ENCODE measurements at regions not wholly inside any gene's neighbourhood (a gene's known extent, or its start where the extent isn't known, plus 50 kb on each side); places are given as distances from the start of the nearest gene placed in this dataset.

GRCh38 chr13:73479856-73480255 lies 421.1 kb downstream of the KLF5 start:
- no peak overlapping the region for H3K27ac ChIP-seq (ENCODE audit: insufficient read depth, low read depth, low read length, poor library complexity, severe bottlenecking)
- H3K4me1 ChIP-seq (ENCODE audit: control insufficient read depth, insufficient read depth, low read length): no peaks in the 10 kb centered on the region
- H3K36me3 ChIP-seq (ENCODE audit: control insufficient read depth, insufficient read depth, low read length): no peaks in the 10 kb centered on the region
- no peaks in the 10 kb centered on the region for H3K9me3 ChIP-seq (ENCODE audit: control insufficient read depth, low read length)
- no CpG with 5 or more reads among the region's 1 CpG for WGBS, 2 experiments
- H3K4me3 ChIP-seq (ENCODE audit: insufficient read depth, low read depth, low read length): no peak overlapping the region
- H3K27me3 ChIP-seq (ENCODE audit: control insufficient read depth, insufficient read depth, low read length, poor library complexity, severe bottlenecking): no peaks in the 10 kb centered on the region

- no peaks in the 10 kb centered on the region for H3K27me3 ChIP-seq (ENCODE audit: control insufficient read depth, insufficient read depth, low read length, poor library complexity, severe bottlenecking)
- H3K4me3 ChIP-seq (ENCODE audit: insufficient read depth, low read depth, low read length): no peak overlapping the region
- H3K4me1 ChIP-seq (ENCODE audit: control insufficient read depth, insufficient read depth, low read length): no peaks in the 10 kb centered on the region
- H3K36me3 ChIP-seq (ENCODE audit: control insufficient read depth, insufficient read depth, low read length): no peaks in the 10 kb centered on the region
- H3K9me3 ChIP-seq (ENCODE audit: control insufficient read depth, low read length): no peaks in the 10 kb centered on the region
- H3K27ac ChIP-seq (ENCODE audit: insufficient read depth, low read depth, low read length, poor library complexity, severe bottlenecking): no peak overlapping the region
- WGBS, 2 experiments: no CpG with 5 or more reads among the region's 1 CpG
These were observed 420.5 kb downstream of the KLF5 start for GRCh38 chr13:73479351-73479750.

- no peak overlapping the region for H3K27ac ChIP-seq (ENCODE audit: insufficient read depth, low read depth, low read length, poor library complexity, severe bottlenecking)
- no peaks in the 10 kb centered on the region for H3K9me3 ChIP-seq (ENCODE audit: control insufficient read depth, low read length)
- H3K36me3 ChIP-seq (ENCODE audit: control insufficient read depth, insufficient read depth, low read length): no peaks in the 10 kb centered on the region
- no peaks in the 10 kb centered on the region for H3K4me1 ChIP-seq (ENCODE audit: control insufficient read depth, insufficient read depth, low read length)
- H3K4me3 ChIP-seq (ENCODE audit: insufficient read depth, low read depth, low read length): no peak overlapping the region
- H3K27me3 ChIP-seq (ENCODE audit: control insufficient read depth, insufficient read depth, low read length, poor library complexity, severe bottlenecking): no peaks in the 10 kb centered on the region
- WGBS, 2 experiments: 91 to 92% methylated on average over 3 of the region's 3 CpGs
These were observed 418.6 kb downstream of the KLF5 start for GRCh38 chr13:73477441-73477840.

- 82 to 91% methylated on average over 2 of the region's 2 CpGs for WGBS, 2 experiments
- Histone ChIP-seq H3K4me1 (ENCODE audit: control insufficient read depth, insufficient read depth, low read length) (no peaks in the 10 kb centered on the region), H3K9me3 (ENCODE audit: control insufficient read depth, low read length) (no peaks in the 10 kb centered on the region), H3K4me3 (ENCODE audit: insufficient read depth, low read depth, low read length) (no peak overlapping the region), H3K36me3 (ENCODE audit: control insufficient read depth, insufficient read depth, low read length) (no peaks in the 10 kb centered on the region), H3K27me3 (ENCODE audit: control insufficient read depth, insufficient read depth, low read length, poor library complexity, severe bottlenecking) (no peaks in the 10 kb centered on the region), H3K27ac (ENCODE audit: insufficient read depth, low read depth, low read length, poor library complexity, severe bottlenecking) (no peak overlapping the region)
These were observed 414.2 kb downstream of the KLF5 start for GRCh38 chr13:73473016-73473415.

- 87 to 90% methylated on average over 2 of the region's 2 CpGs for WGBS, 2 experiments
- Histone ChIP-seq H3K27ac (ENCODE audit: insufficient read depth, low read depth, low read length, poor library complexity, severe bottlenecking) (no peak overlapping the region), H3K4me3 (ENCODE audit: insufficient read depth, low read depth, low read length) (no peak overlapping the region), H3K4me1 (ENCODE audit: control insufficient read depth, insufficient read depth, low read length) (no peaks in the 10 kb centered on the region), H3K9me3 (ENCODE audit: control insufficient read depth, low read length) (no peaks in the 10 kb centered on the region), H3K36me3 (ENCODE audit: control insufficient read depth, insufficient read depth, low read length) (no peaks in the 10 kb centered on the region), H3K27me3 (ENCODE audit: control insufficient read depth, insufficient read depth, low read length, poor library complexity, severe bottlenecking) (no peaks in the 10 kb centered on the region)
These were observed 408.3 kb downstream of the KLF5 start for GRCh38 chr13:73467125-73467524.

- Histone ChIP-seq H3K4me3 (ENCODE audit: insufficient read depth, low read depth, low read length) (no peak overlapping the region), H3K27ac (ENCODE audit: insufficient read depth, low read depth, low read length, poor library complexity, severe bottlenecking) (no peak overlapping the region), H3K36me3 (ENCODE audit: control insufficient read depth, insufficient read depth, low read length) (no peaks in the 10 kb centered on the region), H3K4me1 (ENCODE audit: control insufficient read depth, insufficient read depth, low read length) (no peaks in the 10 kb centered on the region), H3K9me3 (ENCODE audit: control insufficient read depth, low read length) (no peaks in the 10 kb centered on the region), H3K27me3 (ENCODE audit: control insufficient read depth, insufficient read depth, low read length, poor library complexity, severe bottlenecking) (no peaks in the 10 kb centered on the region)
- WGBS, 2 experiments: 91 to 98% methylated on average over 4 of the region's 4 CpGs
These were observed 407.8 kb downstream of the KLF5 start for GRCh38 chr13:73466561-73466960.

- Histone ChIP-seq H3K4me1 (ENCODE audit: control insufficient read depth, insufficient read depth, low read length) (no peaks in the 10 kb centered on the region), H3K4me3 (ENCODE audit: insufficient read depth, low read depth, low read length) (no peak overlapping the region), H3K27ac (ENCODE audit: insufficient read depth, low read depth, low read length, poor library complexity, severe bottlenecking) (no peak overlapping the region), H3K36me3 (ENCODE audit: control insufficient read depth, insufficient read depth, low read length) (no peaks in the 10 kb centered on the region), H3K9me3 (ENCODE audit: control insufficient read depth, low read length) (no peaks in the 10 kb centered on the region), H3K27me3 (ENCODE audit: control insufficient read depth, insufficient read depth, low read length, poor library complexity, severe bottlenecking) (no peaks in the 10 kb centered on the region)
- WGBS, 2 experiments: 81 to 86% methylated on average over 3 of the region's 3 CpGs
These were observed 406.8 kb downstream of the KLF5 start for GRCh38 chr13:73465617-73465971.

- Histone ChIP-seq H3K9me3 (ENCODE audit: control insufficient read depth, low read length) (no peaks in the 10 kb centered on the region), H3K4me3 (ENCODE audit: insufficient read depth, low read depth, low read length) (no peak overlapping the region), H3K27ac (ENCODE audit: insufficient read depth, low read depth, low read length, poor library complexity, severe bottlenecking) (no peak overlapping the region), H3K4me1 (ENCODE audit: control insufficient read depth, insufficient read depth, low read length) (no peaks in the 10 kb centered on the region), H3K36me3 (ENCODE audit: control insufficient read depth, insufficient read depth, low read length) (no peaks in the 10 kb centered on the region), H3K27me3 (ENCODE audit: control insufficient read depth, insufficient read depth, low read length, poor library complexity, severe bottlenecking) (no peaks in the 10 kb centered on the region)
- WGBS, 2 experiments: 65 to 97% methylated on average over 3 to 4 of the region's 5 CpGs
These were observed 406.2 kb downstream of the KLF5 start for GRCh38 chr13:73464758-73465616.

GRCh38 chr13:73462241-73462640 lies 403.4 kb downstream of the KLF5 start:
- Histone ChIP-seq H3K9me3 (ENCODE audit: control insufficient read depth, low read length) (no peaks in the 10 kb centered on the region), H3K27me3 (ENCODE audit: control insufficient read depth, insufficient read depth, low read length, poor library complexity, severe bottlenecking) (no peaks in the 10 kb centered on the region), H3K4me3 (ENCODE audit: insufficient read depth, low read depth, low read length) (no peak overlapping the region), H3K27ac (ENCODE audit: insufficient read depth, low read depth, low read length, poor library complexity, severe bottlenecking) (no peak overlapping the region), H3K36me3 (ENCODE audit: control insufficient read depth, insufficient read depth, low read length) (no peaks in the 10 kb centered on the region), H3K4me1 (ENCODE audit: control insufficient read depth, insufficient read depth, low read length) (no peaks in the 10 kb centered on the region)
- WGBS, 2 experiments: 92 to 96% methylated on average over 4 of the region's 4 CpGs

GRCh38 chr13:73451221-73452029 lies 392.6 kb downstream of the KLF5 start:
- no peaks in the 10 kb centered on the region for H3K27me3 ChIP-seq (ENCODE audit: control insufficient read depth, insufficient read depth, low read length, poor library complexity, severe bottlenecking)
- no peaks in the 10 kb centered on the region for H3K36me3 ChIP-seq (ENCODE audit: control insufficient read depth, insufficient read depth, low read length)
- H3K27ac ChIP-seq (ENCODE audit: insufficient read depth, low read depth, low read length, poor library complexity, severe bottlenecking): no peak overlapping the region
- no peaks in the 10 kb centered on the region for H3K4me1 ChIP-seq (ENCODE audit: control insufficient read depth, insufficient read depth, low read length)
- H3K9me3 ChIP-seq (ENCODE audit: control insufficient read depth, low read length): no peaks in the 10 kb centered on the region
- H3K4me3 ChIP-seq (ENCODE audit: insufficient read depth, low read depth, low read length): no peak overlapping the region
- WGBS, 2 experiments: 84 to 87% methylated on average over 10 of the region's 10 CpGs

Measured in ectodermal cell (in vitro differentiated cells).